Small intestine (tissue), 7 donors: ENCODE measurements at regions not wholly inside any gene's neighbourhood (a gene's known extent, or its start where the extent isn't known, plus 50 kb on each side); places are given as distances from the start of the nearest gene placed in this dataset.

Experiments
- DNase-seq, 2 donors: peaks; one replicate each; pipeline versions ENCODE4 v3.0.0 to v3.0.0-alpha.2; 2013
- FAIRE-seq: peaks from 2 replicates; lab custom pipeline; 2012; peaks lifted over from hg19 to GRCh38; lab: Jason Lieb, UNC
- H3K27ac ChIP-seq, 3 donors: one replicate each; pipeline ENCODE4 v1.5.1; 2013; ENCODE audit warnings: low read length in 2 of 3, mild to moderate bottlenecking in 2 of 3, control low read depth in 1 of 3, inconsistent platforms in 1 of 3, low read depth in 1 of 3, moderate library complexity in 1 of 3
- H3K27me3 ChIP-seq, 3 donors: one replicate each; pipeline ENCODE4 v1.6.1; 2013; ENCODE audit warnings: low read length in 3 of 3, inconsistent platforms in 1 of 3; ENCODE audit not compliant: control insufficient read depth in 3 of 3, insufficient read depth in 3 of 3
- H3K36me3 ChIP-seq, 3 donors: one replicate each; pipeline ENCODE4 v1.6.1; 2013; ENCODE audit warnings: low read length in 3 of 3, inconsistent platforms in 1 of 3, low read depth in 1 of 3, mild to moderate bottlenecking in 1 of 3, moderate library complexity in 1 of 3; ENCODE audit not compliant: control insufficient read depth in 3 of 3, insufficient read depth in 2 of 3
- H3K4me1 ChIP-seq, 3 donors: one replicate each; pipeline ENCODE4 v1.6.1; 2013; ENCODE audit warnings: low read length in 2 of 3, inconsistent platforms in 1 of 3, low read depth in 1 of 3, mild to moderate bottlenecking in 1 of 3, moderate library complexity in 1 of 3; ENCODE audit not compliant: control insufficient read depth in 3 of 3, insufficient read depth in 2 of 3
- H3K4me3 ChIP-seq, 3 donors: one replicate each; pipeline ENCODE4 v1.5.1; 2013; ENCODE audit warnings: low read length in 3 of 3, control low read depth in 1 of 3, inconsistent platforms in 1 of 3, low read depth in 1 of 3, mild to moderate bottlenecking in 1 of 3, moderate library complexity in 1 of 3
- H3K9me3 ChIP-seq, 2 donors: one replicate each; pipeline ENCODE4 v1.6.1; 2013; ENCODE audit warnings: low read depth in 1 of 2, low read length in 1 of 2; ENCODE audit not compliant: control insufficient read depth in 2 of 2, insufficient read depth in 1 of 2
- WGBS, 3 donors: extraction: QIAGEN DNeasy Blood & Tissue Kit; methylation state at CpG; one replicate each; pipeline ENCODE4 v1.1.7; 2013; 5-methylcytosine and 5-hydroxymethylcytosine counted together
- donor health status: healthy with polysubstance abuse.
- donor health status: control.
- donor health status: control.
- donor health status: Bipolar disorder and iron deficiency.
- donor health status: healthy.

DNA sequence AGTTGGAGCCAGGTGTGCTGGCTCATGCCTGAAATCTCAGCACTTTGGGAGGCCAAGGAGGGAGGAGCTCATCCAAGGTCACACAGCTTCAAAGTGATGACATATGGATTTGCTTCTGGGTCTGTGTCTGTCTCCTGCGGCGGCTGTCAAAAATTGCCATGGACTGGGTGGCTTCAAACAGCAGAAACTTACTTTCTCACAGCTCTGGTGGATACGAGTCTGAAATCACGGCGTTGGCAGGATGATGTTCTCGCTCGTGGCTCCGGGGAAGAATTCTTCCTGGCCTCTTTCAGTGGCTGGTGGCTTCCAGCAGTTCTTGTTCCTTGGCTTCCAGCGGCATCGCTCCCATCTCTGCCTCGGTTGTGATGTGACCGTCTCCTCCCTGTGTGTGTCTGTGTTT is 314.8 kb upstream of the C1orf174 start:
- no peaks in the 10 kb centered on the region for H3K27me3 ChIP-seq
- no peak overlapping the region for H3K4me3 ChIP-seq
- DNase-seq, result no peak
- no peaks in the 10 kb centered on the region for H3K36me3 ChIP-seq
- H3K27ac ChIP-seq, result no peak overlapping the region
- no peaks in the 10 kb centered on the region for H3K4me1 ChIP-seq
- WGBS, 3 donors, result 87 to 96% (median 92%) methylated on average over 12 of the region's 12 CpGs
- H3K9me3 ChIP-seq, result no peaks in the 10 kb centered on the region
- FAIRE-seq, result no peak

DNA sequence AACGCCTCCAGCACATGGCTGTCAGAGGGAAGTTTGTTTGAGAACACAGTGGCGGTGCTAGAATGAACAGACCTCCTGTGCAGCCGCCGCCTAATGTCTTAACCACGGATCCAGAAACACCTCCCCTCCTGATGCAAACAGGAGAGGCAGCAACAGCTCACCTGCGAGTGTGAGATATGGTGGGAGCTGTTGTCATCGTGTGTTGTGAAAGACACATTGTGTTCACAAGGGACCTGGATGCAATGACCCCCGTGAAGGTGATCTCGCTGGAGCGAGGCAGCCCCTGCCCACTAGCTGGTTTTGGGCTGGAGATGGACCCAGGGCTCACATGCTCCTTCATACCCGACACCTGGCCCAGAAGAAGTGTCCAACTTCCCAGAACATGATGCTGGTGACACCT is 315.3 kb upstream of the C1orf174 start:
- DNase-seq, result no peak
- no peak overlapping the region for H3K27ac ChIP-seq
- no peaks in the 10 kb centered on the region for H3K27me3 ChIP-seq
- no peaks in the 10 kb centered on the region for H3K36me3 ChIP-seq
- 70 to 83% (median 76%) methylated on average over 11 of the region's 11 CpGs for WGBS, 3 donors
- H3K4me1 ChIP-seq, result no peaks in the 10 kb centered on the region
- H3K9me3 ChIP-seq, result no peaks in the 10 kb centered on the region
- FAIRE-seq, result no peak
- H3K4me3 ChIP-seq, result no peak overlapping the region

DNA sequence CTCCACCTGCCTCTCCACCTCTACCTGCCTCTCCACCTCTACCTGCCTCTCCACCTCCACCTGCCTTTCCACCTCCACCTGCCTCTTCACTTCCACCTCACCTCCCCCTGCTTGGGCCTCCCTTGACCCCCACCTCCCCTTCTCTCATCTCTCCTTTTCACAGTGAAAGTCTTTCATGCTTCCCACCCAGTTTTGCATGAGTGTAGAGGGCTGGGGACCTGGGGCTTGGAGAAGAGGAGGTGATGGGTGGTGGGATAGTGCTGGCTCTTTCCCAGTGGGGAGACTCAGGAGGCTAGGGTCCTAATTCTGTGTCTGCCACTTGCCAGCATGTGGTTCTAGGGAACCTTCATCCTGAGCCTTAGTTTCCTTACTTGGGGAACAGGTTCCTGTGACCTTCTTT is 316.2 kb upstream of the C1orf174 start:
- Histone ChIP-seq H3K4me3 (no peak overlapping the region), H3K9me3 (no peaks in the 10 kb centered on the region), H3K27ac (no peak overlapping the region), H3K27me3 (no peaks in the 10 kb centered on the region), H3K36me3 (no peaks in the 10 kb centered on the region), H3K4me1 (no peaks in the 10 kb centered on the region)
- no peak for DNase-seq
- no peak for FAIRE-seq

DNA sequence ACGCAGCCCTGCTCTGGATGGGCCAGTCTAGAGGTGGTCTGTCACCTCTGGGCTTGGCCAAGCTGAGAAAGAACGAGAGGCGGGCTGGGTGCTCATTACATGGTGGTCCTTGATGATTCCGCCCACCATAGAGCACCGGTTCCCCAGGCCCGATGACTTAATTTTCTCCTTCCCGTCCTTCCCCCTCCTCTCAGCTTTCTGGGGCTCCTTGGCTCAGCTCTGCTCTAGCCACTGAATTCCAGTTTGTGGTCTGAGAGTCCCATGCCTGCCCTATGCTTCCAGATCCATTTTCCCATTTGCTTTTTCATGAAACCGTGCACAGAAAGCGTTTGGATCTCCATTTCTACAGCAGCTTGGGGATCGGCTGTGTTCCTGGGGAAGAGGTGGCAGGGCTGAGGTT is 318.5 kb upstream of the C1orf174 start:
- Histone ChIP-seq H3K27me3 (no peaks in the 10 kb centered on the region), H3K9me3 (no peaks in the 10 kb centered on the region), H3K36me3 (no peaks in the 10 kb centered on the region), H3K4me3 (no peak overlapping the region), H3K4me1 (no peaks in the 10 kb centered on the region), H3K27ac (no peak overlapping the region)
- FAIRE-seq (no peak), DNase-seq (no peak)
- 80 to 86% (median 84%) methylated on average over 10 of the region's 10 CpGs for WGBS, 3 donors

DNA sequence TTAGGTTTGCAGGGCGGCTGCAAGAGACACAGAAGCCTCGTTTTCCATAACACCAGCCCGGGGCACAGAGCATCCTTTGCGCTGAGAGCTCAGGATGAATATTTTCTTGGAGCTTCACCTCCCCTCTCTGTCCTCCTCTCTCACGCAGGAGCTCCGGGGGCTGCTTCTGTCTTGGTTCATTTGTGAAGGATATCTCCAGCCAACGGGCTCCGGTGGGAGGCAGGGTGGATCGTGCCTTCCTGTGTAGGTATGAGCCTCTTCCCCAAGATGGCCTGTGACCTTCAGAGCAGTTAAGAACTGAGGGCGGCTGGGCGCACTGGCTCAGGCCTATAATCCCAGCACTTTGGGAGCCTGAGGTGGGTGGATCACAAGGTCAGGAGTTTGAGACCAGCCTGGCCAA is 319.0 kb upstream of the C1orf174 start:
- Histone ChIP-seq H3K27me3 (no peaks in the 10 kb centered on the region), H3K4me1 (no peaks in the 10 kb centered on the region), H3K9me3 (no peaks in the 10 kb centered on the region), H3K36me3 (no peaks in the 10 kb centered on the region), H3K4me3 (no peak overlapping the region), H3K27ac (no peak overlapping the region)
- FAIRE-seq (no peak), DNase-seq (no peak)
- WGBS, 3 donors, result 84 to 86% (median 86%) methylated on average over 11 of the region's 11 CpGs

DNA sequence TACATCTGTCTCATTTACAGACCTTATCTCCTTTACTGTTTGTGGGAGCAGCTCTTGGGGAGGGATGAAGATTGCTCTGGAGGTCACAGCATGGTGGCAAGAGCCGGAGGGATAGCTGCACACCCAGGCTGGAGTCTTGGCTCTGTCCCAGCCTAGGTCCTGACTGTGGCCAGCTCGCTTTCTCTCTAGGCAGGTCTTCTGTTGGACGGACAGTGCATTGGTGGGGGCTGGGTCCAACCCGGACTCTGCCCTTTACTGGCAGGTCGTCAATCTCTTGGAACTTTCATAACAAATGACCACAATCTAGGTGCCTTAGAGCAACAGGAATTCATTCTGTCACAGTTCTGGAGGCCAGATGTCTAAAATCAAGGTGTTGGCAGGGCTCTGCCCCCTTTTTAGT is 319.8 kb upstream of the C1orf174 start:
- Histone ChIP-seq H3K27me3 (no peaks in the 10 kb centered on the region), H3K36me3 (no peaks in the 10 kb centered on the region), H3K4me1 (no peaks in the 10 kb centered on the region), H3K4me3 (no peak overlapping the region), H3K27ac (no peak overlapping the region), H3K9me3 (no peaks in the 10 kb centered on the region)
- FAIRE-seq (no peak), DNase-seq (no peak)
- WGBS, 3 donors, result 35 to 67% (median 59%) methylated on average over 5 of the region's 5 CpGs

DNA sequence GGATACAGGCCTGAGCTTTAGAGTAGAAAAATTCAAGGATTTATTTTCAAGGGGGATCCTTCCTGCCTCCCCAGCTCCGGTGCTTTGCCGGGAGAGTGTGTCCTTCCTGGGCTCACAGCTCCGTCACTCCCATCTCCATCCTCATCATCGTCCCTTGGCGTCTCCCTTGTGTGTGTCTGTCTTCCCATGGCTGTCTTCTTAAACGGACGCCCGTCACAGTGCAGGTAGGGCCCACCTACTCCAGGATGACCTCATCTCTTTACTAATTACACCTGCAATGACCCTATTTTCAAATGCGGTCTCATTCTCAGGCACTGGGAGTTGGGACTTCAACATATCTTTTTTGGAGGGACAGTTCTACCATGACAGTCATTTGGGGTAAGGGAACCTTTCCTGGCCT is 320.3 kb upstream of the C1orf174 start:
- Histone ChIP-seq H3K27me3 (no peaks in the 10 kb centered on the region), H3K4me3 (no peak overlapping the region), H3K4me1 (no peaks in the 10 kb centered on the region), H3K9me3 (no peaks in the 10 kb centered on the region), H3K36me3 (no peaks in the 10 kb centered on the region), H3K27ac (no peak overlapping the region)
- 71 to 81% (median 74%) methylated on average over 9 of the region's 9 CpGs for WGBS, 3 donors
- FAIRE-seq, result no peak
- DNase-seq, result no peak

DNA sequence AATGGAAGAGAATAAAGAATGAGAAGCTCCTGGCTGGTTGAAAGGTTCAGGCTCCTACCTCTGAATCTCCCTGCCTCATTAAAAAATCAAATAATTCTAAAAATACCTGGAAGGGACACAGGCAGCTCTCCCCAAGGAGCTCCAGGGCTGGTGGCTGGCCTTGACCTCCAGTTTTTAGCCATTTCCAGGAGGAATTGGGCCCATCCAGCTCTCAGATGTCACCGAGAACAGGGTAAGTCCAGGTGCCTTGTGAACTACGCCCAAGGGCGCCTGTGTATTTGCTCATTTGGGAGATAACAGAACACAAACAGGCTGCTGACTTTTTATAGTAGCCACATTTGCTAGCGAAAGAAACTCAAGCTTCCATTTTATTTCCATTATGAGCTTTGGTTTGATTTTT is 321.0 kb upstream of the C1orf174 start:
- FAIRE-seq (no peak), DNase-seq (no peak)
- H3K9me3 ChIP-seq, result no peaks in the 10 kb centered on the region
- H3K4me1 ChIP-seq, result no peaks in the 10 kb centered on the region
- H3K36me3 ChIP-seq, result no peaks in the 10 kb centered on the region
- no peak overlapping the region for H3K4me3 ChIP-seq
- no peak overlapping the region for H3K27ac ChIP-seq
- H3K27me3 ChIP-seq, result no peaks in the 10 kb centered on the region
- 37 to 77% (median 66%) methylated on average over 4 of the region's 4 CpGs for WGBS, 3 donors

DNA sequence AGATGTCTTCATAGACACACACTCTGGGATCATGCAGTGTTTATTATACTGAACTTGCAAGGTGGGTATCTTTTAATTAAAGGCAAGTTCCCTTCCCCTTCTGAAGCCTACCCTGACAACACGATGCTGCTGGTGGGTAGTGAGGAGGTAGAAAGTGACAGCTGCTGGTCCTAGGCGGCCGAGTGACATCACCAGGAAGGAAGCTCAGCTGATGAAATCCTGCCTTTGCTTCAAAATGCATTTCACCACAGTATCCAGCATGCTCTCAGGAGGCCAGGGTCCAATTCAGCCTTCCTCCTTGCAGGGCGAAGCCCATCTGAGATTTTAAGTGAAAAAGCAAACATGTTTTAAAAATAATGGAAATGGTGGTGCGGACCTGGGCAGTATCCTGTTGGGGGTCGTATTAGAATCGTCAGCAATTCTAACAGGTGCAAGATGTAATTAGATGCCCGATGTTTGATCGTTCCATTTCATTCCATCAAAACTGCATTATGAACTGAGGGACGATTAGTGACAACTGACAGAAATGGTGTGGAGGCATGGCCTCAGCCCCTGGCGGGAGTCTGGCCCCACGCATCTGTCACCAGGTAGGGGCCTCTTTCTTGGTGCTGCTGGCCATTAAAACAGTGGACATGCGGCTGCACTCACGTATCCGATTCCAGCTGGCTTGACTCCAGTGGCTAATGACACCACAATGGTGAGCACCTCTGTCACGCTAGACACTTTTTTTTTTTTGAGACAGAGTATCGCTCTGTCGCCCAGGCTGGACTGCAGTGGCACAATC is 324.8 kb upstream of the C1orf174 start:
- H3K27me3 ChIP-seq, result no peaks in the 10 kb centered on the region
- no peaks in the 10 kb centered on the region for H3K4me1 ChIP-seq
- FAIRE-seq (no peak), DNase-seq (no peak)
- no peak overlapping the region for H3K4me3 ChIP-seq
- WGBS, 3 donors, result 78 to 86% (median 80%) methylated on average over 18 of the region's 18 CpGs
- H3K9me3 ChIP-seq, result no peaks in the 10 kb centered on the region
- no peaks in the 10 kb centered on the region for H3K36me3 ChIP-seq
- no peak overlapping the region for H3K27ac ChIP-seq
